Peyer's patch (tissue), 4 donors: ENCODE measurements at regions not wholly inside any gene's neighbourhood (a gene's known extent, or its start where the extent isn't known, plus 50 kb on each side); places are given as distances from the start of the nearest gene placed in this dataset.

Source experiments
- CTCF ChIP-seq, 6 experiments: fragments of 450-650 bp in 4 of 6; fragments of 200-600 bp in 2 of 6; sonication (generic) in 1 of 6; IDR thresholded peaks; one replicate each; pipeline ENCODE4 v1.5.1; 2017 to 2019; ENCODE audit warnings: antibody characterized with exemption in 6 of 6, mild to moderate bottlenecking in 3 of 6, moderate library complexity in 1 of 6
- POLR2A ChIP-seq, 2 donors: fragments of 450-650 bp; IDR thresholded peaks; one replicate each; pipeline ENCODE4 v1.5.1; 2017; ENCODE audit warnings: antibody characterized with exemption in 2 of 2, mild to moderate bottlenecking in 2 of 2, moderate library complexity in 2 of 2

DNA sequence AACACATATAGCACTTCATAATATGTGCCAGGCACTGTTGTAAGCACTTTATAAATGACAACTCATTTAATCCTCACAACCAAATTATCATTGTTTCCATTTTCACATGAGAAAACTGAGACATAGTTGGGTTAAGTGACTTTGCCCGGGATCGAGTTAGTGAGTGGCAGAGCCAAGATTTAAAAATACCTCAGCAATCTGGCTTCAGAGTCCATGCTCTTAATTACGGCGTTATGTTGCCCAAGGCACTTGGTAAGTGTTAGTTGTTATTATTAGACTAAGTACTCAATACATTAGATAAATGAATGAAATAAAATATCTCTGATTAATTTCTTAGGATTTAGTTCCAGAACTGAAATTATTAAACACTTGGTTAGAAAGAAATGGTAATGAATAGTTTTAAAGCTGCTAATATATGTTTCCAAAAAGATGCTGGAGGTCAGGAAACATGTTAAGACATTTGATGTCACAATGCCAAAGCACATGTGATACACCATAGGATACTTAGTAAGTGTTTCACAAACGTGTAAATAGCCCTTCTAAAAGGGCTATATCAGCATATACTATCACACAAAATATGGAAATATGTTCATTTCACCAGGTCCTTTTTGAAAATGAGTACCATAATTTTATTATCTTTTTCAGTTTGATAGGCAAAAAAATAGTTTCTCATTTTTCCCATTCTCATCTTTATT is 301.9 kb downstream of the GPAT3 start:
- TF ChIP-seq POLR2A (IDR thresholded peaks at IDR 0.05), result no peak
- no peak for TF ChIP-seq CTCF (IDR thresholded peaks at IDR 0.05)
